ENCODE measurements at regions not wholly inside any gene's neighbourhood (a gene's known extent, or its start where the extent isn't known, plus 50 kb on each side); places are given as distances from the start of the nearest gene placed in this dataset.

GRCh38 chr2:139383532-139383931 is 603.3 kb upstream of the NXPH2 start:
- Histone ChIP-seq H3K27me3 (ENCODE audit: control insufficient read depth, insufficient read depth, low read length) (no peaks in the 10 kb centered on the region), H3K36me3 (ENCODE audit: control insufficient read depth, insufficient read depth, low read length) (no peaks in the 10 kb centered on the region), H3K4me3 (ENCODE audit: low read depth, low read length) (no peak overlapping the region)
- no peak for TF ChIP-seq CTCF (IDR thresholded peaks at IDR 0.05; ENCODE audit: insufficient read depth, low read depth, low read length)
- no peak for DNase-seq (ENCODE audit: low read depth)
- POLR2A ChIA-PET, result no interaction called here
- CTCF ChIA-PET, result no interaction called here

GRCh38 chr2:139380051-139380450 is 599.9 kb upstream of the NXPH2 start:
- no peaks in the 10 kb centered on the region for H3K36me3 ChIP-seq (ENCODE audit: control insufficient read depth, insufficient read depth, low read length)
- H3K4me3 ChIP-seq (ENCODE audit: low read depth, low read length), result no peak overlapping the region
- H3K27me3 ChIP-seq (ENCODE audit: control insufficient read depth, insufficient read depth, low read length), result no peaks in the 10 kb centered on the region
- no peak for DNase-seq (ENCODE audit: low read depth)
- ChIA-PET CTCF (no interaction called here), POLR2A (no interaction called here)
- no peak for TF ChIP-seq CTCF (IDR thresholded peaks at IDR 0.05; ENCODE audit: insufficient read depth, low read depth, low read length)

- no peak for TF ChIP-seq CTCF (IDR thresholded peaks at IDR 0.05; ENCODE audit: insufficient read depth, low read depth, low read length)
- CTCF ChIA-PET, result no interaction called here
- POLR2A ChIA-PET, result no interaction called here
These were observed 598.2 kb upstream of the NXPH2 start for GRCh38 chr2:139378373-139378772.

GRCh38 chr2:139374296-139374850 is 594.2 kb upstream of the NXPH2 start:
- ChIA-PET CTCF (no interaction called here), POLR2A (no interaction called here)
- H3K27me3 ChIP-seq (ENCODE audit: control insufficient read depth, insufficient read depth, low read length), result no peaks in the 10 kb centered on the region
- no peak for DNase-seq (ENCODE audit: low read depth)
- no peak overlapping the region for H3K4me3 ChIP-seq (ENCODE audit: low read depth, low read length)
- no peak for TF ChIP-seq CTCF (IDR thresholded peaks at IDR 0.05; ENCODE audit: insufficient read depth, low read depth, low read length)
- no peaks in the 10 kb centered on the region for H3K36me3 ChIP-seq (ENCODE audit: control insufficient read depth, insufficient read depth, low read length)

More at GRCh38 chr2:139378373-139378772, 598.2 kb upstream of the NXPH2 start:
- Histone ChIP-seq H3K4me3 (ENCODE audit: low read depth, low read length) (no peak overlapping the region), H3K27me3 (ENCODE audit: control insufficient read depth, insufficient read depth, low read length) (no peaks in the 10 kb centered on the region), H3K36me3 (ENCODE audit: control insufficient read depth, insufficient read depth, low read length) (no peaks in the 10 kb centered on the region)
- DNase-seq (ENCODE audit: low read depth), result no peak

GRCh38 chr2:139369423-139370409 is 589.5 kb upstream of the NXPH2 start:
- no peak for TF ChIP-seq CTCF (IDR thresholded peaks at IDR 0.05; ENCODE audit: insufficient read depth, low read depth, low read length)
- Histone ChIP-seq H3K27me3 (ENCODE audit: control insufficient read depth, insufficient read depth, low read length) (no peaks in the 10 kb centered on the region), H3K4me3 (ENCODE audit: low read depth, low read length) (no peak overlapping the region), H3K36me3 (ENCODE audit: control insufficient read depth, insufficient read depth, low read length) (no peaks in the 10 kb centered on the region)
- ChIA-PET CTCF (no interaction called here), POLR2A (no interaction called here)
- DNase-seq (ENCODE audit: low read depth), result no peak

Measured in BJ (cell line).